Ishikawa (cell line): ENCODE measurements at regions not wholly inside any gene's neighbourhood (a gene's known extent, or its start where the extent isn't known, plus 50 kb on each side); places are given as distances from the start of the nearest gene placed in this dataset.

Experiments
- CEBPB ChIP-seq: IDR thresholded peaks from 2 replicates; pipeline ENCODE4 v1.6.1; 2012
- CREB1 ChIP-seq: IDR thresholded peaks from 2 replicates; pipeline ENCODE4 v1.6.1; 2012; ENCODE audit warnings: low read depth
- EGR1 ChIP-seq: IDR thresholded peaks from 2 replicates; pipeline ENCODE4 v1.6.1; 2012
- EP300 ChIP-seq: IDR thresholded peaks from 2 replicates; pipeline ENCODE4 v1.6.1; 2012; ENCODE audit warnings: borderline replicate concordance
- FOXM1 ChIP-seq: IDR thresholded peaks from 2 replicates; pipeline ENCODE4 v1.6.1; 2012; ENCODE audit warnings: low read depth, borderline replicate concordance
- MAX ChIP-seq: IDR thresholded peaks from 2 replicates; pipeline ENCODE4 v1.6.1; 2012
- NFIC ChIP-seq: IDR thresholded peaks from 2 replicates; pipeline ENCODE4 v1.6.1; 2012
- RAD21 ChIP-seq: IDR thresholded peaks from 2 replicates; pipeline ENCODE4 v1.6.1; 2012; ENCODE audit warnings: low read depth
- REST ChIP-seq: IDR thresholded peaks from 2 replicates; pipeline ENCODE4 v1.6.1; 2012; ENCODE audit warnings: low read depth, mild to moderate bottlenecking
- TAF1 ChIP-seq: IDR thresholded peaks from 2 replicates; pipeline ENCODE4 v1.6.1; 2012; ENCODE audit warnings: low read depth, mild to moderate bottlenecking
- TCF12 ChIP-seq: IDR thresholded peaks from 2 replicates; pipeline ENCODE4 v1.6.1; 2012; ENCODE audit warnings: low read depth
- TEAD4 ChIP-seq: IDR thresholded peaks from 2 replicates; pipeline ENCODE4 v1.6.1; 2012
- USF1 ChIP-seq: IDR thresholded peaks from 2 replicates; pipeline ENCODE4 v1.6.1; 2012
- YY1 ChIP-seq: IDR thresholded peaks from 2 replicates; pipeline ENCODE4 v1.6.1; 2012; ENCODE audit warnings: low read depth
- ZBTB7A ChIP-seq: IDR thresholded peaks from 2 replicates; pipeline ENCODE4 v1.6.1; 2012; ENCODE audit warnings: low read depth

- TF ChIP-seq YY1: no peak
- no peak for TF ChIP-seq ZBTB7A
- TF ChIP-seq TEAD4: peak; percentile 51; the same call in 1 of the 2 replicates
- TF ChIP-seq CREB1: no peak
- no peak for TF ChIP-seq TCF12
These were observed 394.1 kb upstream of the ARID1B start for GRCh38 chr6:156383059-156383458.

DNA sequence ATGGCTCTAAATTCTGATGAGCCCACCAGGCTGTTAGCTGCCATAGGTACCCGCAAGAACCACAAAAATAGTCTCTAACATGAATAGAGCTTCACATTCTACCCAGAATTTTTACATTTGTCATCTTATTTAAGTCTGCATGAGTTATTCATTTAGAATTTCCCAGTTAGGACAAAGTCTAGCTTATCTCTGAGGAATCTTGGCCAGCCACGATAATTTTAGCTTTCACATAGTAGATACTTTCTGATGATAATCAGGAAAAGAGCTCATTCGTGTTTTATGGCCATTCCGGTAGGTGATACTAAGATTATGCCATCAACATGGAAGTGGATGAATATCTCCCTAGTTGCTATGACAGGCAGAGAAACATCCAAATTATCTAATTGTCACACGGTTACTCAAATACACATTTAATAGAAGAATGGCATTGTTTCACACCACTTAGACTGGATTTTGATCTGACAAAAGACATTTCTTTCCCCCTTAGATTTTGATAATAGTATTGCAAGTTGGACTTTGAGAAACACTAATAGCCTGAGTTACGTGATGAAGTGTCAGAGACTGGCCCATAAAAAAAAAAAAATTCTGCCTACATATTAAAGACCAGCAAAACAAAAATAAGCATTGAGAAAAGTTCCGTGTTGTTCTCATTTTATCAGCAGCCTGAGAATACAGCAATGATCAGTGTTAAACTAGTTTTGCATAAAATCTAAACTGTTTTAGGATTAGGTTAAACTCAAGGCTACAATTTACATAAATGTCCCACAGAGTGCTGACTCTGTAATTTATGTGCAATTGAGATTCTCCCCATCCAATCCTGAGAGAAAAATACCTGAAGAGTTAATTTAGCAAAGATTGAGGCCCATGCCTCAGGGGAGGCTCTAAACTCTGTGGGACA, 397.5 kb upstream of the ARID1B start:
- TF ChIP-seq REST: no peak
- no peak for TF ChIP-seq NFIC
- no peak for TF ChIP-seq USF1
- no peak for TF ChIP-seq MAX
- no peak for TF ChIP-seq TEAD4
- no peak for TF ChIP-seq EGR1
- TF ChIP-seq YY1: no peak
- TF ChIP-seq TCF12: no peak
- no peak for TF ChIP-seq FOXM1
- no peak for TF ChIP-seq EP300
- TF ChIP-seq ZBTB7A: no peak
- no peak for TF ChIP-seq CEBPB
- TF ChIP-seq TAF1: no peak
- TF ChIP-seq RAD21: no peak
- no peak for TF ChIP-seq CREB1

- TF ChIP-seq RAD21 (no peak), TEAD4 (no peak), TAF1 (no peak)
These were observed 398.3 kb upstream of the ARID1B start for GRCh38 chr6:156378853-156379252.

DNA sequence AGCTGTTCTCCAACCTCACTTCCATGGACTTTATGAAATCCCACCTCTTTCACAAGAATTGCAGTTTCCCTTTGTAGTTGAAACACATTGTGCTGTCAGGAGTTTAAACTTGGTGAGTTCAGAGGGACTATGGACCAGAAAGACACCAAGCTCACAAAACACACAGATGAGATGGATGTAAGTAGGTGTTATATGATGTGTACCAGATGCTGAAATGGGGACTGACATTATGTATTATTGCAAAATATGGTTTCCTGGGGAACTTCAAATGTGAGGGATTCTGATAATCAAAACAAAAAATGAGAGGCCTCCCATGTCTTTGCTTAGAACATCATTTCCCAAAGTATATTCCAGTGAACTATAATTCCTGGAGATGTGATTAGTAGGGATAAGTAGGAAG, 401.1 kb upstream of the ARID1B start:
- TF ChIP-seq NFIC (no peak), RAD21 (no peak), ZBTB7A (no peak), TEAD4 (no peak), USF1 (no peak), TAF1 (no peak), MAX (no peak), CREB1 (no peak), REST (no peak), EGR1 (no peak), CEBPB (no peak), FOXM1 (no peak), TCF12 (no peak), EP300 (no peak)

- TF ChIP-seq EGR1 (no peak), NFIC (no peak), MAX (no peak), RAD21 (no peak), YY1 (no peak), CREB1 (no peak), EP300 (no peak), CEBPB (no peak), USF1 (no peak), TEAD4 (no peak), ZBTB7A (no peak), TCF12 (no peak), REST (no peak), FOXM1 (no peak), TAF1 (no peak)
These were observed 417.3 kb upstream of the ARID1B start for GRCh38 chr6:156359912-156360311.
